ENCODE measurements at regions not wholly inside any gene's neighbourhood (a gene's known extent, or its start where the extent isn't known, plus 50 kb on each side); places are given as distances from the start of the nearest gene placed in this dataset.

DNA sequence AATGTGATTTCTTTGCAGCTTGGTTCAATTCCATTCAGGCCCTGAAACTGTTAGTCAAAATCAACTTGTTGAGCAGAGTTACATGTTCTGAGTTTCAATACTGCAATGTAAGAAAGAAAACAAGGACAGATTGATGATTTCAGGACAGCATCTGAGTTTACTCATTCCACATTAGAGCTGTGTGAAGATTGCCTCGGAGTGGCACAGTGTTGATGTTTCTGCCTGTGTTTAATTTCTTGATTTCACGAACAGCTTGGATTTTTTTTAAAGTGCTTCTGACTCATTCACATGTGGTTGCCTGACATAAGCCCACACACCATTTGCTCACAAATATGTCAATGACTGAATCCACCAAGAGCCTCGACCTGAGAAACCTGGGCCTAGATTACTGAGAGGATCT lies 101.2 kb upstream of the PARD3 start:
- no peak overlapping the region for H3K27ac ChIP-seq
- ATAC-seq: no peak
- no peak for FAIRE-seq

DNA sequence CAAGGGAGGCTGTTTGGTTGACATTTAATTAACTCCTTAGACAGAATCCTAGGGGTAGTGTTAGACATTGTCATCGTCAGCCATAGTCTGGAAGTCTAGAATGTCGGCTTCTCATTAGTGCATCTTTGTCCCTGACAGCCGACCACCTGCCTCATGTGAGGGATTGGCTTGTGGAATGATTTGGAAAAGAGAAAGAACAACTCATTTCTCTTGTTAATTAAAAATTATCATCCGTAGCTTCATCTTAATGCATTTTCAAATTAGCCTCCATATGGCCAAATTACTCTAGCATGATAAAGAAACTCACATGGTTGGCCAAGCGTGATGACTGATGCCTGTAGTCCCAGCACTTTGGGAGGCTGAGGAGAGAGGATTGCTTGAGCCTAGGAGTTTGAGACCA lies 97.7 kb upstream of the PARD3 start:
- Histone ChIP-seq H3K4me1 (no peaks in the 10 kb centered on the region), H3K4me2 (no peak overlapping the region), H3K9me3 (no peaks in the 10 kb centered on the region), H3K4me3 (no peak overlapping the region), H3K27ac (no peak overlapping the region)
- ATAC-seq (no peak), FAIRE-seq (no peak), DNase-seq (ENCODE audit: low read depth in 1 of 2, low spot score in 1 of 2) (no peak)
- ChIA-PET CTCF (interaction anchor here (0.7 kb wide), 1 partner anchor 257 kb away, joined by 3 read pairs; no protein-coding TSS in a partner anchor), POLR2A (no interaction called here)
- WGBS (ENCODE audit: missing lambda C conversion rate): 85% methylated on average over 5 of the region's 5 CpGs
- TF ChIP-seq ZC3H11A (IDR thresholded peaks at IDR 0.05) (no peak), POLR2A (IDR thresholded peaks at IDR 0.05; ENCODE audit: low read length) (no peak), RARB (CRISPR knock-in tag; IDR thresholded peaks at IDR 0.05) (no peak), CHD4 (IDR thresholded peaks at IDR 0.05; ENCODE audit: borderline replicate concordance) (no peak)

More for the DNA sequence above, 101.2 kb upstream of the PARD3 start:
- TF ChIP-seq, protein P1, sequence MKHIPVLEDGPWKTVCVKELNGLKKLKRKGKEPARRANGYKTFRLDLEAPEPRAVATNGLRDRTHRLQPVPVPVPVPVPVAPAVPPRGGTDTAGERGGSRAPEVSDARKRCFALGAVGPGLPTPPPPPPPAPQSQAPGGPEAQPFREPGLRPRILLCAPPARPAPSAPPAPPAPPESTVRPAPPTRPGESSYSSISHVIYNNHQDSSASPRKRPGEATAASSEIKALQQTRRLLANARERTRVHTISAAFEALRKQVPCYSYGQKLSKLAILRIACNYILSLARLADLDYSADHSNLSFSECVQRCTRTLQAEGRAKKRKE (CRISPR knock-in tag; IDR thresholded peaks at IDR 0.05; ENCODE audit: low read depth): no peak
- TF ChIP-seq, protein P2, sequence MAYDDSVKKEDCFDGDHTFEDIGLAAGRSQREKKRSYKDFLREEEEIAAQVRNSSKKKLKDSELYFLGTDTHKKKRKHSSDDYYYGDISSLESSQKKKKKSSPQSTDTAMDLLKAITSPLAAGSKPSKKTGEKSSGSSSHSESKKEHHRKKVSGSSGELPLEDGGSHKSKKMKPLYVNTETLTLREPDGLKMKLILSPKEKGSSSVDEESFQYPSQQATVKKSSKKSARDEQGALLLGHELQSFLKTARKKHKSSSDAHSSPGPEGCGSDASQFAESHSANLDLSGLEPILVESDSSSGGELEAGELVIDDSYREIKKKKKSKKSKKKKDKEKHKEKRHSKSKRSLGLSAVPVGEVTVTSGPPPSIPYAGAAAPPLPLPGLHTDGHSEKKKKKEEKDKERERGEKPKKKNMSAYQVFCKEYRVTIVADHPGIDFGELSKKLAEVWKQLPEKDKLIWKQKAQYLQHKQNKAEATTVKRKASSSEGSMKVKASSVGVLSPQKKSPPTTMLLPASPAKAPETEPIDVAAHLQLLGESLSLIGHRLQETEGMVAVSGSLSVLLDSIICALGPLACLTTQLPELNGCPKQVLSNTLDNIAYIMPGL (CRISPR knock-in tag; IDR thresholded peaks at IDR 0.05; ENCODE audit: borderline replicate concordance): no peak
- TF ChIP-seq CBX8 (IDR thresholded peaks at IDR 0.05): no peak
- no peak for TF ChIP-seq JUNB (IDR thresholded peaks at IDR 0.05)
- ChIA-PET CTCF (interaction anchor here (0.6 to 1.7 kb wide), 2 partner anchors 17 to 343 kb away, joined by 3 to 4 read pairs; no protein-coding TSS in a partner anchor), POLR2A (no interaction called here)
- Histone ChIP-seq H3K4me1 (no peaks in the 10 kb centered on the region), H3K4me2 (no peak overlapping the region), H3K4me3 (no peak overlapping the region), H3K9me3 (no peaks in the 10 kb centered on the region)
- DNase-seq (ENCODE audit: low read depth in 1 of 2, low spot score in 1 of 2): no peak
- 71% methylated on average over 3 of the region's 3 CpGs for WGBS (ENCODE audit: missing lambda C conversion rate)

DNA sequence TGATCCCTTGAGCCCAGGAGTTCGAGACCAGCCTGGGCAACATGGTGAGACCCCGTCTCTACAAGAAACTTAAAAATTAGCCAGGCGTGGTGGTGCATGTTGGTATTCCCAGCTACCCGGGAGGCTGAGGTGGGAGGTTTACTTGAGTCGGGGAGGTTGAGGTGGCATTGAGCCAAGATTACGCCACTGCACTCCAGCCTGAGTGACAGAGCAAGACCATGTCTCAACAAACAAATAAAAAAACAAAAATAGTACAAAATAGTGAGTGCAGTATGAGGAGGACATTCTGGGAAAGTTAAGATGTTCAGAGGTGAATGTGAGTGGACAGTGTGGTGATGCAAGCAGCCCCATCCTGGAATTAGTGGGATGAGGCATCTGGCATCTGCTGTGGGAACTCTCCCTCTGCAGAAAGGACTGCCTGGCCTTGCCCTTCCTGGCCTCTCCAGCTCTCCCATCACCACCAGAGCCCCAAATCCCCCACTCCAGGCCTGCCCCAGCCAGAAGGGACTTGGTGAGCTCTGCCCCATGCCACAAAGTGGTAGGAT lies 96.6 kb upstream of the PARD3 start:
- TF ChIP-seq MAZ (IDR thresholded peaks at IDR 0.05; ENCODE audit: borderline replicate concordance, low read depth, low read length): no peak
- TF ChIP-seq MAFK (IDR thresholded peaks at IDR 0.05; ENCODE audit: partially characterized antibody): no peak
- Histone ChIP-seq H3K27ac (no peak overlapping the region), H3K9me3 (no peaks in the 10 kb centered on the region), H3K4me2 (no peak overlapping the region), H3K4me1 (no peaks in the 10 kb centered on the region), H3K4me3 (no peak overlapping the region)
- ChIA-PET POLR2A (no interaction called here), CTCF (no interaction called here)
- WGBS (ENCODE audit: missing lambda C conversion rate): 74% methylated on average over 6 of the region's 6 CpGs
- ATAC-seq (peak in 1 of 2 experiments; percentile 27; a peak in 1 of 6 replicates), DNase-seq (ENCODE audit: low read depth in 1 of 2, low spot score in 1 of 2) (no peak), FAIRE-seq (no peak)

DNA sequence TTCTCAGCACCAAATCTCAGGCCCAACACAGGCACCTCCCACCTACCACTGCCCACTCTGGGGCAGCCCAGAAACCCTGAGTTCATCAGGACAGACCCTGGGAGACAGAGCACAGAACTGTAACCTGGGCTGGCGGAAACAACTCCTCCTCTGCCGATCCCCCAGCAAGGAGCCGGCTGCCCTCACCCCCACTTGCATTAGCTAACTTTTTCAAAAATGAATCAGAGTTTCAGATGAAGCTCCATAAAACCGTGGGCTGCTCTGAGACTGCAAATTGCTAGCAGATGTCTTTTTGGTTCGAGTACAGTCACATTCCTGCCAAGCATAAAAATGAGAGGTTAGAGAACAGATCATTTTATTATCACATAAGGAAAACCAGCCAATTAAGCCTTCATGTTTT lies 93.4 kb upstream of the PARD3 start:
- ATAC-seq (no peak), DNase-seq (ENCODE audit: low read depth in 1 of 2, low spot score in 1 of 2) (no peak), FAIRE-seq (no peak)
- Histone ChIP-seq H3K9me3 (no peaks in the 10 kb centered on the region), H3K4me3 (no peak overlapping the region), H3K4me2 (no peak overlapping the region), H3K4me1 (no peaks in the 10 kb centered on the region), H3K27ac (no peak overlapping the region)
- ChIA-PET CTCF (interaction anchor here (1.1 to 1.9 kb wide), 3 partner anchors 10 to 242 kb away, joined by 3 to 6 read pairs (median 5); no protein-coding TSS in a partner anchor), POLR2A (no interaction called here)
- TF ChIP-seq CHD4 (IDR thresholded peaks at IDR 0.05; ENCODE audit: borderline replicate concordance) (no peak), SMC3 (IDR thresholded peaks at IDR 0.05) (no peak), PHF8 (IDR thresholded peaks at IDR 0.05; ENCODE audit: borderline replicate concordance, low read depth) (no peak), NFE2L2 (conservative IDR thresholded peaks at IDR 0.05; ENCODE audit: low read length) (no peak), RAD21 (conservative IDR thresholded peaks at IDR 0.05 in 1 of 2, IDR thresholded peaks at IDR 0.05 in 1 of 2) (no peak), ZNF302 (CRISPR knock-in tag; IDR thresholded peaks at IDR 0.05) (no peak), GATA3 (IDR thresholded peaks at IDR 0.05; ENCODE audit: borderline replicate concordance) (no peak), SREBF2 (IDR thresholded peaks at IDR 0.05) (no peak), CEBPB (IDR thresholded peaks at IDR 0.05) (no peak), ZFP36 (IDR thresholded peaks at IDR 0.05; ENCODE audit: borderline replicate concordance, partially characterized antibody) (no peak), EHF (CRISPR knock-in tag; IDR thresholded peaks at IDR 0.05) (no peak)
- TF ChIP-seq, protein P3, sequence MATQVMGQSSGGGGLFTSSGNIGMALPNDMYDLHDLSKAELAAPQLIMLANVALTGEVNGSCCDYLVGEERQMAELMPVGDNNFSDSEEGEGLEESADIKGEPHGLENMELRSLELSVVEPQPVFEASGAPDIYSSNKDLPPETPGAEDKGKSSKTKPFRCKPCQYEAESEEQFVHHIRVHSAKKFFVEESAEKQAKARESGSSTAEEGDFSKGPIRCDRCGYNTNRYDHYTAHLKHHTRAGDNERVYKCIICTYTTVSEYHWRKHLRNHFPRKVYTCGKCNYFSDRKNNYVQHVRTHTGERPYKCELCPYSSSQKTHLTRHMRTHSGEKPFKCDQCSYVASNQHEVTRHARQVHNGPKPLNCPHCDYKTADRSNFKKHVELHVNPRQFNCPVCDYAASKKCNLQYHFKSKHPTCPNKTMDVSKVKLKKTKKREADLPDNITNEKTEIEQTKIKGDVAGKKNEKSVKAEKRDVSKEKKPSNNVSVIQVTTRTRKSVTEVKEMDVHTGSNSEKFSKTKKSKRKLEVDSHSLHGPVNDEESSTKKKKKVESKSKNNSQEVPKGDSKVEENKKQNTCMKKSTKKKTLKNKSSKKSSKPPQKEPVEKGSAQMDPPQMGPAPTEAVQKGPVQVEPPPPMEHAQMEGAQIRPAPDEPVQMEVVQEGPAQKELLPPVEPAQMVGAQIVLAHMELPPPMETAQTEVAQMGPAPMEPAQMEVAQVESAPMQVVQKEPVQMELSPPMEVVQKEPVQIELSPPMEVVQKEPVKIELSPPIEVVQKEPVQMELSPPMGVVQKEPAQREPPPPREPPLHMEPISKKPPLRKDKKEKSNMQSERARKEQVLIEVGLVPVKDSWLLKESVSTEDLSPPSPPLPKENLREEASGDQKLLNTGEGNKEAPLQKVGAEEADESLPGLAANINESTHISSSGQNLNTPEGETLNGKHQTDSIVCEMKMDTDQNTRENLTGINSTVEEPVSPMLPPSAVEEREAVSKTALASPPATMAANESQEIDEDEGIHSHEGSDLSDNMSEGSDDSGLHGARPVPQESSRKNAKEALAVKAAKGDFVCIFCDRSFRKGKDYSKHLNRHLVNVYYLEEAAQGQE (IDR thresholded peaks at IDR 0.05): no peak
- TF ChIP-seq, protein P4, sequence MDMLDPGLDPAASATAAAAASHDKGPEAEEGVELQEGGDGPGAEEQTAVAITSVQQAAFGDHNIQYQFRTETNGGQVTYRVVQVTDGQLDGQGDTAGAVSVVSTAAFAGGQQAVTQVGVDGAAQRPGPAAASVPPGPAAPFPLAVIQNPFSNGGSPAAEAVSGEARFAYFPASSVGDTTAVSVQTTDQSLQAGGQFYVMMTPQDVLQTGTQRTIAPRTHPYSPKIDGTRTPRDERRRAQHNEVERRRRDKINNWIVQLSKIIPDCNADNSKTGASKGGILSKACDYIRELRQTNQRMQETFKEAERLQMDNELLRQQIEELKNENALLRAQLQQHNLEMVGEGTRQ (IDR thresholded peaks at IDR 0.05): no peak
- TF ChIP-seq, protein P5, sequence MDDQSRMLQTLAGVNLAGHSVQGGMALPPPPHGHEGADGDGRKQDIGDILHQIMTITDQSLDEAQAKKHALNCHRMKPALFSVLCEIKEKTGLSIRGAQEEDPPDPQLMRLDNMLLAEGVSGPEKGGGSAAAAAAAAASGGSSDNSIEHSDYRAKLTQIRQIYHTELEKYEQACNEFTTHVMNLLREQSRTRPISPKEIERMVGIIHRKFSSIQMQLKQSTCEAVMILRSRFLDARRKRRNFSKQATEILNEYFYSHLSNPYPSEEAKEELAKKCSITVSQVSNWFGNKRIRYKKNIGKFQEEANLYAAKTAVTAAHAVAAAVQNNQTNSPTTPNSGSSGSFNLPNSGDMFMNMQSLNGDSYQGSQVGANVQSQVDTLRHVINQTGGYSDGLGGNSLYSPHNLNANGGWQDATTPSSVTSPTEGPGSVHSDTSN (IDR thresholded peaks at IDR 0.05): no peak
- WGBS (ENCODE audit: missing lambda C conversion rate): 68% methylated on average over 5 of the region's 5 CpGs
